HG02938 (cell line): ENCODE measurements at regions not wholly inside any gene's neighbourhood (a gene's known extent, or its start where the extent isn't known, plus 50 kb on each side); places are given as distances from the start of the nearest gene placed in this dataset.

Experiments used
- ATAC-seq: cut with Tn5 transposase; IDR thresholded peaks from one replicate; pipeline ENCODE4 v1.9.1; 2021; ENCODE audit warnings: mild to moderate bottlenecking, moderate library complexity; ENCODE audit not compliant: unreplicated experiment

DNA sequence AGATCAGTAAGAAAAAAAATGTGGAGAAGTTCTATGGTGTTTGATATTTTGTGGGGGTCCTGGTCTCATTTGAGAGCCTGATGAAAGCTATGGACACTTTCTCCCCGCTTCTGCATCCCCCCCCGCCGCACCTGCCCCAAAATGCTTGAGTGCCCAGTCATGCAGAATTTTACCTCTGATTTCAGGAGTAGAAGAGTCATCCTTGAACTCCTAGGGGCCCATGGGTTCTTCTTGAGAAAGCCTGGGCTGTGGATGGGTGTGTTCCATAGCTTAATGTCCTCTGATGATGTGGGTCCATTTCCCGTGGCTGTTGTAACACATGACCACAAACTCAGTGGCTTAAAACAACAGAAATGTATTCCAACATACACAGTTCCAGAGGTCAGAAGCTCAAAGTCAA, 248.8 kb upstream of the PWP1 start:
- no peak for ATAC-seq

DNA sequence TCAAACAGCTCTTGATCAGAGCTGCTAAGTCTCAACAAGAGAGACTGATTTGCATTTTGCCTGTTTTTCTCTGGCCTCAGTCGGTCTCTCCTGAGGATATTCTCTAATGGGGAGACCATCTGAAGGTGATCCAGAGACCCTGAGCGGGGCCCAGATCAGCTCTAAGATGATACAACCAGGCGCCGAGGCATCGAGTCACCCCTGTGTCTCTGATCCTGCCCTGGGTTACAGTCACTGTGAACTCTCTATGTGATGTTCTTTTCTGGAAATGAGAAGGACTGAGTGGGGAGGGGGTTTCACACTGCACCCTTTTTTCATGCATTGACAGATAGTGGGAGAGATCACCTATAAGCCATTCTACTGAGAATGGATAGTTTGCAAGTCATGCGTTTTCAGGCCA, 247.6 kb upstream of the PWP1 start:
- ATAC-seq = no peak

DNA sequence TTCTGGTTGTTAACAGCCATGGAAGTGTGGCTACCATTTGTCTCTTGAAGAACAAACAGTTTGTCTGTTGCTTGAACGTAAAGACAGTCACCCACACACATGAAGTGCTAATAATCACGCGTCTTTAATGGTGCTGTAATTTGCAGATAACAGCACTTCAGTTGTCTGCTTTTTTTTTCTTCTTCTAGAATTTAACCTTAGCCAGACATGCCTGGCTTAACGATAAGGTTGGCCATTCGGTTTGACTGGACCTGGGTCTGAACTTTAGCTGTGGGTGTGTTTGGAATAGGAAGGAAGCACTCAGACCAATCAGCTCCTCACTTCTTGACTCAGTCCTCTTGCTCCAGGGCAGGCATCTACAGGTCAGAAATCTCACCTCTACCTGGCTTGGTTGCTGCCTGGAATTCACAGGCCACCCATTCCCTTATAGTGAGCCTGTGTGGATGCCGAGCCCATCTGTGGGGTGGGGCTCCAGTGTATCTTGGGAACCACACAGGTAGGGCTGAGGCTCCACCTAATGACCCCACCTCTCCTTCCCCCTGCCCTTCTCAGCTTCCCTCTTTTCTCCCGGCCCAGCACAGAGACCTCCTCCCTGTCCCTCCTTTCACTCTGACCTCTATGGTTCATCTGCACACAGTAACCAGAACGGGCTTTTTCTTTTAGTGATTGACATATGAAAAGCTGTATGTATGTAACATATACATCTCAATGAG, 246.4 kb upstream of the PWP1 start:
- ATAC-seq = no peak

DNA sequence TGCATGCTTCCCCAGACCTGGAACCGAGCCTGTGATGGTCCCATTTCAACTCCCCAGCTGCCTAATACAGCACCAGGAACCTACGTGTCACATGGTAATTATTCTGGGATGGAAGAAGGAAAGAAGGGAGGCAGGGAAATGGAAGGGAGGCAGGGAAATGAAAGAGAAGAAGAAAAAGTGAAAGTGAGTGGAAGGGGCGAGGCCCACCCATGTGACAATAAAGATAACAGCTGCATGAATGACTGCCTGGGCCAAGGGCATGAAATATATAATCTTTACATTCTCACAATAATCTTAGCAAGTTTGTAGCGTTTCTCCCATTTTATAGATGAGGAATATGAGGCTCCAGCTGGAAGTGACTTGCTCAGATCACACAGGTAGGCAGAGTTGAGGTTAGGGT, 245.0 kb upstream of the PWP1 start:
- ATAC-seq = no peak

DNA sequence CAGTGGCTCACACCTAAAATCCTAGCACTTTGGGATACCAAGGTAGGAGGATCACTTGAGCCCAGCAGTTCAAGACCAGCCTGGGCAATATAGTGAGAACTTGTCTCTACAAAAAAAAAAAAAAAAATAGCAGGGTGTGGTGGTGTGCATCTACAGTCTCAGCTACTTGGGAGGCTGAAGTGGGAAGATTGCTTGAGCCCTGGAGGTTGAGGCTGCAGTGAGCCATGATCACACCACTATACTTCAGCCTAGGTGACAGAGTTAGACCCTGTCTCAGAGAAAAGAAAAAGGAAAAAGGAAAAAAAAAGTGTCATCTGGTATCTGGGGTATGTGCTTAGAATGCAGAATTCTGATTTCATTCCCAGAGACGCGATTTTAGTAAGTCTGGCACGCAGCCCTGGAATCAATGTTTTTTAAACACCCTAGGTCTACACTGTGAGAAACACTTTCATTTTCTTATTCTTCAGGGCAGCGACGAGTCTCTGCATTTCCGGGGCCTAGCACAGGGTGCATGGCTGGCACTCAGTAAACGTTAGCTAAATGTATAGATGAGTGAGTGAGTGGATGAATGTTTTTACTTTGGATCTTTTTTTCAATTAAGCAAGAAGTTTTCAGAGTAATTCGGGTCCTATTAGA, 243.8 kb upstream of the PWP1 start:
- ATAC-seq = no peak

DNA sequence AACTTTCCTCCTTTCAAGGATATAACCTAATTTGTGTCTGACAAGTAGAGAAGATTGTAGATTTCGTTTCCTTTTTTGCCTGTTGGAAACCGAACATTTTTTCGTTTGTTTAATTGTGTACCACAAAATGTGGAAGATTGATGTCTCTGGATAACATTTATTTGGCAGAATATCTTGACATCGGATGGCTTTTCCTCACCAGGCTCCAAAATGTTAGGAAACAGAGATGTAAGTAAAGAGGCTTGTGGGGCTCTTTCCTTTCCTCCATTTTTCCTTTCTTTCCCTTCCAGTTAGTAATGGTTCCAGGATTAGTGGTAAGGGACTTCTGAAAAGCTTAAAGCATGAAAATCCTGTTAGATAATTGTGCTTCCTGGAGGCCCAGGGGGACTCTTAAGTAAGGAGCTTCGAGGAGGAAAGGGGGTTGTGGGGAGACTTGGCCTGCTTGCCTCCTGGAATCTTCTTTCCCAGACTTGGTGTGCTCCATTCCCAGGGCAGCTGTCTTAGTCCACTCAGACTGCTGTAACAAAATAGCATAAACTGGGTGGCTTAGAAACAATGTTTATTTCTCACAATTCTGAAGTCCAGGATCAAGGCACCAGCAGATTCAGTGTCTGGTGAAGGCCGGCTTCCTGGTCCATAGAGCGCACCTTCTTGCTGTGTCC, 243.1 kb upstream of the PWP1 start:
- no peak for ATAC-seq

DNA sequence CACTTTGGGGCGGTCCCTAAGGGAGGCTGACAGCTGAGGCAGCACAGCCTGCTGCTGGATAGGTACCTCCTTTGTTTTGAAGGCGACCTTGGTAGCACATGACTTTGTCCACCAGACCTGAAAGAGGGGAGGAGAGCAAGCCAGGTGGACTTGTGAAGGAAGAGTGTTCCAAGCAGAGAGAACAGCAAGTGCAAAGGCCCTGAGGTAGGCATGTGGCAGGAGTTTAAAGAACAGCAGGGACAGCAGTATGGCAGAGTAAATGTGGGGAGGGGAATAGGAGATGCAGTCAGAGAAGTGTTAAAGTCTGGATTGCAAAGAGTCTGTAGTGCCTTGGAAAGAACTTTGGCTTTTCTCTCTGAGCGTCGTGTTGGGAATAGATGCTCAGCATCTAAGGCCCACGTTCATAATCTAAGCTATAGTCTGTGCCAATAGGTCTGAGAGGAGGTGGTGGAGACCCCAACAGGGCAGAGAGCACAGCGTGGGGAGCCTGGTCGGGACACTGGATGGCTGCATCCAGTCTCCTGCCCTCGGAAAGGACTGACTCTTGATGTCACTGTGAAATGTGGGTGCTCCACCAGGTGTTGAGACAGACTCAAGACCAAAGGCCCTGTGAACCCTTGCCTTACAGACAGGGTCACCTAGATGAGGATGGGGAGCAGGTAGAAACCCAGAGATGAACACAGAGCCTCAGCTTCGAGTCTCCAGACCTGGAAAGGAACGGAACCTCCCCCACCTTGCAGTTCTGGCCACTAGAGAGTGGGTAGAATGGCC, 242.1 kb upstream of the PWP1 start:
- ATAC-seq = no peak

DNA sequence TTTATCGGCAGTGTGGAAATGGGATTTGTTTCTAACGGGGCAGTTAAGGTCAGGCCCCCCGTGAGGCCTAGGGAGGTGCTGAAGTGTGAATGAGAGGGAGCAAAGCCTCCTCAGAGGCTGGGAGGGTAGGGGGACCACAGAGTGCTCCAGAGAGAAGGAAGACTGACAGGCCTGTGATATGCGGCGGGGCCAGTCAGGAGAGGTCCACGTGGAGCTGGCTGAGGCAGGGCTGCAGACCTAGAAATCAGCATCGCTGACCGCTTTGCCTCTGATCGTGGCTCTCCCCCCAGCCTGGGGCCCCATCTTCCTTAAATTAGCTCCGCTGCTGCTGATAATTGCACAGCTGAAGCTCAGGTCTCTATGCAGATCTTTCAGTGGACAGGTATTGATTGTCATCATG, 240.8 kb upstream of the PWP1 start:
- no peak for ATAC-seq

DNA sequence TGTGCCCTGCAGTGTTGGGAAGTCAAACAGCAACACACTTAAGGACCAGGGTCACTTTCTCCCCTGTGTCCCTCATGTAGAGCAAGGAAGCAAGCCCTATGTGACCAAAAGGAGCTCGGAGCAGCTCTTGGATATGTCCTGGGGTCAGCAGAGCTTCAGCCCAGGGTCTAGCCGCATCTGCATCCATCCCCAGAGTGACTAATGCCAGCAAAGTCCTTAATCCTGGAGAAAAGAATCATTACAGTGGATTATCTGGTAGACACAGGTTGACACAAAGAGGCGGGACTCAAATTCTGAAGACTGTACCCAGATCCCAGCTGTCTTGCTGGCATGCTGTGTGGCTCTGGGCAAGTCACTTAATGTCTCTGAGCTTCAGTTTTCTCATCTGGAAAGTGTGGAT, 239.1 kb upstream of the PWP1 start:
- ATAC-seq = no peak

DNA sequence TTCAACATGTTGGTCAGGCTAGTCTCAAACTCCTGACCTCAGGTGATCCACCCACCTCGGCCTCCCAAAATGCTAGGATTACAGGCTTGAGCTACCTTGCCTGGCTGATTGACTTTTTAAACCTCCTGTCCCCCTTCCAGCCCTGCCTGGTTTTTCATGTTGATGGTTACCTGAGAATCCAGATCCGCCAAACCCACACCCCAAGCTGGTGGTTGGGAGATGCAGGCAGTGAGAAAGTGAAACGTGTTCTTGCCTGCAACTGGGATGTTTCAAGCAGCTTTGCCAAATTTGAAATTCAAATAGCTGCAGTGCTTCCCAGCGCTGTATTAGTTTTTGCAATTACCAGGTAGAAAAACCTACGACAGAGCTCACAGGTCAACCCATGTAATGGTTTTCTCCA, 238.3 kb upstream of the PWP1 start:
- ATAC-seq = no peak

DNA sequence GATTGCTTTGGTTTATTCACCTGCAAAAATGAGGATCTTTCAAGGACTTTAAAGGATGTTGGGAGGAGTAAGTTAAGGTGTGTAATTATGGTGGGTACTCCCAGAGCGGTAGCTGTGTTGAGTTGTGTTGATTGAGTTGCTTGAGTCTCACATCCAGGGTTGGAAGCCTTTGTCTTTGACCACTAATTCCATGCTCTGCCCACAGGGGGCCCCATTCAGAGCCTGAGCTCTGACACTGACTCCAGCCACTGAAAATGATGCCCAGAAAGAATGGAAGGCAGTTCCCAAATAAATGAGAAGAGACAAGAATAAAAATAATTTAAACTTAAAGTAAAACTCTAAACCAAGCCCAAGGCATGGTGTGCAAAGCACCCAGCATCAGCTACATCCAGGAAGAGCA, 237.4 kb upstream of the PWP1 start:
- no peak for ATAC-seq

DNA sequence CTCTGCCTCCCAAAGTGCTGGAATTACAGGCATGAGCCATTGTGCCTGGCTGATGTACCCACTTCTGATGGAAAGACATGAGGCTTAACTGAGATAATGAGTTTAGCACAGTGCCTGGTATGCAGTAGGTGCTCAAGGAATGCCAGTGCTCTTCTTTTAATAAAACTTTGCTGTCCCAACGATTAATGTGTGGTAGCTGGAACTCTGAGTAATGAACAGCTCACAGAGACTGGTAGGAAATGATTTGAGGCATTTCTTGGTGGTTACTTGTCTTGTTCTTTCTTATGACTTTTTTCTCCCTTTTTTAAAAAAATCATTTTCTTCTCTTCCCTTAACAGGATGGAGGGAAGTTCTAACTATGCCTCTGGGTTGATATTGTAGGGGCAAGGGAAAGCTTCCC, 235.7 kb upstream of the PWP1 start:
- no peak for ATAC-seq

DNA sequence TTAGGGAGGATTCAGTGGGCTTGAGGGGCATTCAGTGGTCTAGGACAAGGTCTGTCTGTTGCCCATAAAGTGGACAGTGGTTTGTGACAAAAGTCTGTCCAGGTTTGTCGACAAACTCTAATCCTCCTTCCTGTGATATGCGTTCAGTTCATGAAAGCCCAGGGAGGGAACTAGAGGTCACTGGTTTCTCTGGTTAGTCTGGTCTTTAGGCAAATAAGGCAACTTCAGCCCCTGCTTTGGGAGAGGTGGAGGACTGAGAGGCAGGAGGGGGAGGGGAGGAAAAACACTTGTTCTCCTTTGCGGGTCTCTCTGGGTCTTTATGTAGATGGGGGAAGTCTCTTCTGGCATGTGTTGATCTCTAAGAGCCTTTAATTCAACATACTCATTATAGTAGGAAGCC, 235.1 kb upstream of the PWP1 start:
- no peak for ATAC-seq

DNA sequence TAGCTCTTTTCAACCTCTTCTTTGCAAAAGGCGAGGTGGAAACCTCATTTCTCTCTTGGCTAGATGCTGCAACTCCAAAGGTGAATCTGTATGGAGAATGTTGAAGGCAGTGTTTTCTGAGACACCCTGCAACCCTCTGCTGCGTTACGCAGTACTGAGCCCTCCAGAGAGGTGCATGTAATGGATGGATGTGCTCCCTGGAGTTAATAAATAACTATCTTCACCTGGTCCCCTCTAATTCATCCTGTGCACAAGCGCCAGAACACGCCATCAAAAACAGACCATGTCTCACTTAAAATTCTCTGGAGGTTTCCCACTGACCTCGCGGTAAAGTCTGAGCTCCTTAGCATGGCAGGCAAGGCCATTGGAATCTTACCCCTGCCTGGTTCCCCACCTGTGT, 234.4 kb upstream of the PWP1 start:
- ATAC-seq = no peak

DNA sequence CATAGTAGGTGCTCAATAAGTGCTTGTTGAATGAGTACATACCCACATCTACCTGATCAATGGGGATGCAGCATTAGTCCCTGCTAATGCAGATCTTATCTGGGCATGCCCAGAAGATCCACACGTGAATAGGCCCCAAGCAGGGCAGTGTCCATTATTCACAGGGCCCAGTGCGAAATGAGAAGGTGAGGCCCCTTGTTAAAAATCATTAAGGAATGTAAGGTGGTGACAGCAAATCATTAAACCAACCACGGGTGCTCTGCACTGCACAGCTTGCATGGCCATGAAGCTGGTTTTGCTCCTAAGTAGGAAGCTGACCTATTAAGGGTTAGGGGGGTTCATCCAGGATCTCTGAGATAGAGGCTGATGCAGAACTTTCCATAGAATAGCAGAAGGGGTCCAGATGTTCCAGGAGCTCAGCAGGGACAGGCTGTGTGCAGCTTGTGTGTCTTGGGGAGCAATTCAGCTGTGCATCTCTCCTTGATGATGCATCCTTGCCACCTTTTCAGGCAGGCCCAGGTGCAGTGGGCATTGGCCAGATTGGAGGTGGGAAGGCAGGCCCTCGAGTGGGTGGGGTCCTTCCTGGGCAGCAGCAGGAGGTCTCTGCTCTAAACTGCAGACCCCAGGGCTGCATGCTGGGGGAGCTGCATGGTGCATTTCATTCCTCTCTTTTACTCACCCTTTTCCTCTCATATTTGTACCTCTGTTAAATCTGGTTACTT, 231.3 kb upstream of the PWP1 start:
- ATAC-seq = no peak

DNA sequence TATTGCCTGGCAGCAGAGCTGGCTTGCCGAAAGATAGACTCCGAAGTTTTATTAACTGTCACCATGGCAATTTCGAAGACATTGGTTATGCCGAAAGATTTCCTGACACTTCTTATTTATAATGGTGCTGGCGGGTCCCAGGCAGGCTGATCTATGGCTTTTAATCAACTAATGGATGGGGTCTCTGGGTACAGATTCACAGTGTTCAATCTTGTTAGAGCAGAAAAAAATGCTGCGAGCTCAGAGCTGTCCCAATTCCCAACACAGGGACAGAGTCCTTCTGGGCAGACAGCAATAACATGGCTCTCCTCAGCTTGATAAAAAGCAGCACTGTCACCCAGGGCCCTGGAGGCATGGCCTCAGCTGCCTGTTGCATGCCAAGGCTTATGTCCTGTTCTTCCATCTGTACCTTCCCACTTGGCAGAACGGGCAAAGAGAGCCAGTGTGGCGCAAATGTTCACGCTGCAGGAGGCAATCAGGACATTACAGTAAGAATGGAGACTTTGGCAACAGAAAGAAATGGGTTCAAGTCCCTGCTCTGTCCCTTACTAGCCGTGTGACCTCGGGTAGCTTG, 228.2 kb upstream of the PWP1 start:
- no peak for ATAC-seq

DNA sequence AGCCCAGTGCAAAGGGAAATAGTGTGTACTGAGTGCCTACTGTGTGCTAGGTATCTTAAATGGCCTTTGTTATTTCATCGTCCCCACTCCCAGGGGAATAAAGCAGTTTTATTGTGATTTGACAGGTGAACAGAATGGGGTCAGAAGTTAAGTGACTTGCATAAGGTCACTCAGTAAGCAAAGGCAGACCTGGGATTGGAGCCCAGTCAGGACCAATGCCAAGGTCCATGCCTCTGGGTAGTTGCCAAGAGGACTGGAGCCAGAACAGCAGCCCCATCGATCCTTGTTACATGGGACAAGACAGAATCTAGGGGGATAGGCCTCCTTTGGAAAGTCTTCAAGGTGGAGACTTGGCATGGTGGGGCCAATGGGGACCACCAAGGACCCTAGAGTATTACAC, 227.4 kb upstream of the PWP1 start:
- no peak for ATAC-seq

DNA sequence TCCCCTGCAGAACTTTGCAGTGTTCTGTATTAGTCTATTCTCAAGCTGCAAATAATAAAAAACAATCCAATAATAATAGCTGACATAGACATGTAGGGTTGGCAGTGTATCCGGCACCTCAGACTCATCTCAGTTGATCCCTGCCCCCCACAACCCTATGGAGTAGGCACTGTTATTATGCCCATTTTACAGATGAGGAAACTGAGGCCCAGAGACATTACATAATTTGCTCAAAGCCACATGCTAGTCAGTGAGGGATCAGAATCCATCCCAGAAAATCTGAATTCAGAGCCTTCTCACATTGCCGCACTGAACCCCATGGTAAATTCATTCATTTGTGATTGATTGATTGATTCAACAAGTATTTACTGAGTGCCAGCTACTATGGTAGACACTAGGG, 226.6 kb upstream of the PWP1 start:
- ATAC-seq = no peak

DNA sequence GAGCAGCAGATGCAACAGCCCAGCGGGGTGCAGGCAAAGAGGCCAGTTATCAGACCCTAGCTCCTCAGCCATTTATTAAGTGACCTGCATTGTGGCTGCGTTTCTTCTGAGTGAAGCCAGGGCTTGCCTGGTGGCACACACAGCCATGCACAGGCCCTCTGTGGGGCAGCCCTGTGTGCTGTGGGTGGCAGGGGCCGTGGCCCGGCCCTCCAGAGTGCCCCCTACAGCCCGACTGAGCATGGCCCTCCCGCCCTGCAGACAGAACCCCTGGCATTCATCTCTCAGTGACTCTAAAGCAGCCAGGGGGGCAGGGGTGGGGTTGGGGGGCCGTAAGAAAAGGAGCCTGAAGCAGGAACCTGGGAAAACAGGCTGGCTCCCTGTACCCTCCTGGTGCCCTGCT, 226.0 kb upstream of the PWP1 start:
- no peak for ATAC-seq

DNA sequence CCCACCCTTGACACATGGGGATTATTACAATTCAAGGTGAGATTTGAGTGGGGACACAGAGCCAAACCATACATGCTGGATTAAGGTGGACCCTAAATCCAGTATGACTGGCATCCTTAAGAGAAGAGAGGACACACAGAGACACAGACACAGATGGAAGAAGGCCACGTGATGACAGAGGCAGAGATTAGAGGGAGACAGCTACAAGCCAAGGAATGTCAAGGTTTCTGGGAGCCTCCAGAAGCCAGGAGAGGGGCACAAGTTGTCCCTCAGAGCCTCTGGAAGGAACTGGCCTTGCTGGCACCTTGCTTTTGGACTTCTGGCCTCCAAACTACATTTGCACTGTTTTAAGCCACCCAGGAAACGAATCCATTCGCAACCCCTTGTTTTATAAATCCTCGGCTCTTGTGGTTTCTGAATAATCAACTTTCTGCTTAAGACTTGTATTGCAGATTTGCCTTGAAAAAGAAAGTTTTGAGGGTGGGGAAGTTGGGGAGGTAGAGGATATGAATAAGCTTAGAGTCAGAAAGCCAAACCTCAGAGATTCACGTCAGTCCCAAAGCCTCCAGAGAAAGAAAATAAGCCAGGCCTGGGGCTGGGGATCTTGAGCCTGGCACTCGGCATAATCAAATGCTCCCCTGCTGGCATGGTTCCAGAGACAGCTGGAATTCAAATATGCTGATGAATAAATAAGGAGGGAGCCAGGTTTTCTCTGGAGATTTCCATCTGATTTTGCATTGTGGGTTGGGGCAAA, 224.2 kb upstream of the PWP1 start:
- no peak for ATAC-seq
